OCI-LY1 (cell line): ENCODE measurements at regions not wholly inside any gene's neighbourhood (a gene's known extent, or its start where the extent isn't known, plus 50 kb on each side); places are given as distances from the start of the nearest gene placed in this dataset.

Source experiments
- H2AFZ ChIP-seq: fragments of 200-600 bp; sonication (generic), shearing (Covaris generic); 2 replicates; pipeline ENCODE4 v1.6.0; 2014; ENCODE audit warnings: antibody characterized with exemption, mild to moderate bottlenecking, low read length
- H3F3A ChIP-seq: fragments of 200-600 bp; sonication (generic), shearing (Covaris generic); 2 replicates; pipeline ENCODE4 v1.6.0; 2014; ENCODE audit warnings: mild to moderate bottlenecking, antibody characterized with exemption, low read length, moderate library complexity; ENCODE audit not compliant: insufficient read depth
- H3K27ac ChIP-seq: fragments of 200-600 bp; sonication (generic); 2 replicates; pipeline ENCODE4 v1.5.1; 2014; ENCODE audit warnings: low read length, mixed run types, mild to moderate bottlenecking, low read depth; ENCODE audit not compliant: poor library complexity, severe bottlenecking
- H3K27me3 ChIP-seq: fragments of 200-600 bp; sonication (generic); 2 replicates; pipeline ENCODE4 v1.6.0; 2014; ENCODE audit warnings: antibody characterized with exemption, mild to moderate bottlenecking, low read length, moderate library complexity; ENCODE audit not compliant: insufficient read depth
- H3K36me3 ChIP-seq: fragments of 200-600 bp; sonication (generic); 2 replicates; pipeline ENCODE4 v1.6.1; 2014; ENCODE audit warnings: mild to moderate bottlenecking, antibody characterized with exemption, low read length, moderate library complexity, mixed read lengths; ENCODE audit not compliant: insufficient read depth
- H3K4me1 ChIP-seq: fragments of 200-600 bp; sonication (generic); 2 replicates; pipeline ENCODE4 v1.5.1; 2014; ENCODE audit warnings: mild to moderate bottlenecking, low read length, moderate library complexity; ENCODE audit not compliant: insufficient read depth, severe bottlenecking
- H3K4me2 ChIP-seq: fragments of 200-600 bp; sonication (generic), shearing (Covaris generic); 2 replicates; pipeline ENCODE4 v1.6.1; 2014; ENCODE audit warnings: low read length
- H3K4me3 ChIP-seq: fragments of 200-600 bp; sonication (generic); 2 replicates; pipeline ENCODE4 v1.5.1; 2014; ENCODE audit warnings: low read length, low read depth, mild to moderate bottlenecking, mixed read lengths; ENCODE audit not compliant: poor library complexity, severe bottlenecking
- H3K79me2 ChIP-seq: fragments of 200-600 bp; shearing (Covaris generic); 2 replicates; pipeline ENCODE4 v1.6.1; 2016; ENCODE audit warnings: mixed run types, low read length, mixed read lengths; ENCODE audit not compliant: insufficient read depth
- H3K9ac ChIP-seq: fragments of 200-600 bp; sonication (generic), shearing (Covaris generic); 2 replicates; pipeline ENCODE4 v1.6.1; 2014; ENCODE audit warnings: mild to moderate bottlenecking, low read length, mixed read lengths
- H3K9me2 ChIP-seq: fragments of 200-600 bp; sonication (generic), shearing (Covaris generic); 2 replicates; pipeline ENCODE4 v1.6.1; 2014; ENCODE audit warnings: low read depth, mild to moderate bottlenecking, low read length, mixed read lengths
- H3K9me3 ChIP-seq: fragments of 200-600 bp; shearing (Covaris generic); 2 replicates; pipeline ENCODE4 v1.6.1; 2014; ENCODE audit warnings: low read length, mixed read lengths
- H4K20me1 ChIP-seq: fragments of 200-600 bp; sonication (generic), shearing (Covaris generic); 2 replicates; pipeline ENCODE4 v1.6.0; 2016; ENCODE audit warnings: mild to moderate bottlenecking, low read length; ENCODE audit not compliant: insufficient read depth
- EZH2 ChIP-seq: fragments of 200-600 bp; sonication (generic), shearing (Covaris generic); IDR thresholded peaks from 2 replicates; pipeline ENCODE4 v1.8.0; 2017; ENCODE audit warnings: borderline replicate concordance, mixed run types, mild to moderate bottlenecking, antibody characterized with exemption, low read length, moderate library complexity, mixed read lengths
- TF ChIP-seq, protein P1 (sequence below): fragments of 200-600 bp; sonication (generic), shearing (Covaris generic); IDR thresholded peaks from 2 replicates; pipeline ENCODE4 v1.5.1; 2017; ENCODE audit warnings: mild to moderate bottlenecking, antibody characterized with exemption, low read length, moderate library complexity, mixed read lengths

DNA sequence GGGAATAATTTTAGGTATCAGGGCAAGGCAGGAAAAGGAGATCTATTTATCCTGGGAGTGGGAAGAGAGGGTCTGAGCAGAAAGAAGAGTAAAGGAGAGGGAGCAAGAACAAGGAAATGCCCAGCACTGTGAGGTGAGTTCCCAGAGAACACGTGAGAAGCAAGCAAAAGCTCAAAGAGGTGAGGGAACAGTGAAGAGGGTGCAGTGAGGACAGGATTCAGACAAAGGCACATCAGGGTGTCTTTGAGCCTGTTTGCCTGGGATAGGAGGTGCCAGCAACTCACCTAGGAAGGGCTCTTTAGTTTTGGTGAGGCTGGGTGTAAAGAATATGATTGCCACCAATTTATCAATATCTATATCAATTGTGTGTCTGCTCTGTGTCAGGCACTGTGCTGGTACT, 88.9 kb upstream of the NRXN3 start:
- no peak for TF ChIP-seq EZH2
- TF ChIP-seq, protein P1, sequence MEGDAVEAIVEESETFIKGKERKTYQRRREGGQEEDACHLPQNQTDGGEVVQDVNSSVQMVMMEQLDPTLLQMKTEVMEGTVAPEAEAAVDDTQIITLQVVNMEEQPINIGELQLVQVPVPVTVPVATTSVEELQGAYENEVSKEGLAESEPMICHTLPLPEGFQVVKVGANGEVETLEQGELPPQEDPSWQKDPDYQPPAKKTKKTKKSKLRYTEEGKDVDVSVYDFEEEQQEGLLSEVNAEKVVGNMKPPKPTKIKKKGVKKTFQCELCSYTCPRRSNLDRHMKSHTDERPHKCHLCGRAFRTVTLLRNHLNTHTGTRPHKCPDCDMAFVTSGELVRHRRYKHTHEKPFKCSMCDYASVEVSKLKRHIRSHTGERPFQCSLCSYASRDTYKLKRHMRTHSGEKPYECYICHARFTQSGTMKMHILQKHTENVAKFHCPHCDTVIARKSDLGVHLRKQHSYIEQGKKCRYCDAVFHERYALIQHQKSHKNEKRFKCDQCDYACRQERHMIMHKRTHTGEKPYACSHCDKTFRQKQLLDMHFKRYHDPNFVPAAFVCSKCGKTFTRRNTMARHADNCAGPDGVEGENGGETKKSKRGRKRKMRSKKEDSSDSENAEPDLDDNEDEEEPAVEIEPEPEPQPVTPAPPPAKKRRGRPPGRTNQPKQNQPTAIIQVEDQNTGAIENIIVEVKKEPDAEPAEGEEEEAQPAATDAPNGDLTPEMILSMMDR = no peak
- H2AFZ ChIP-seq = no peak overlapping the region

DNA sequence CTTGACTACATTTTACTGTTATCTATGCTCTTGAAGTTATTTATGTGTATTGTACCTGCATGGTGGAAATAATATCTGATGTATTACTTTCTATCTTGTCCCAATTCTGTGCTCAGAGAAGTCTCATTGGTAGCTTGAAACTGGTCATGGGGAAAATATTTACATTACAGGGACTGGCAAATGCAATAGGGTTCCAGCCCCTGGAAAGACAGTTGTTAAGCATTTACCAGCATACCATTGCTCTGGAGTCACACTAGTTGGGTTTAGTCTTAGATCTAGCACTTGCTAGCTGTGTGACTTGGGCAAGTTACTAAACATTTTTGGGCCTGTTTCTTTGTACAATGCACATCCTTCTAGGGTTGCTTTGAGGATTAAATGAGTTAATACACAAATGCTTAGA, 86.3 kb upstream of the NRXN3 start:
- Histone ChIP-seq H3K4me2 (no peak overlapping the region), H3K9me3 (no peaks in the 10 kb centered on the region), H3K4me1 (no peaks in the 10 kb centered on the region), H3K27me3 (no peaks in the 10 kb centered on the region), H3K9me2 (no peaks in the 10 kb centered on the region), H2AFZ (no peak overlapping the region), H3K9ac (no peak overlapping the region), H3K36me3 (no peaks in the 10 kb centered on the region), H3F3A (no peaks in the 10 kb centered on the region), H3K79me2 (no peaks in the 10 kb centered on the region), H3K4me3 (no peak overlapping the region), H3K27ac (no peak overlapping the region), H4K20me1 (no peaks in the 10 kb centered on the region)
- TF ChIP-seq EZH2 = no peak
- TF ChIP-seq, protein P1 = no peak

More for the DNA sequence above, 88.9 kb upstream of the NRXN3 start:
- H4K20me1 ChIP-seq = no peaks in the 10 kb centered on the region
- H3K27ac ChIP-seq = no peak overlapping the region
- H3K4me2 ChIP-seq = no peak overlapping the region
- no peaks in the 10 kb centered on the region for H3K36me3 ChIP-seq
- H3K9me2 ChIP-seq = no peaks in the 10 kb centered on the region
- H3K9ac ChIP-seq = no peak overlapping the region
- H3K9me3 ChIP-seq = no peaks in the 10 kb centered on the region
- no peaks in the 10 kb centered on the region for H3K79me2 ChIP-seq
- no peak overlapping the region for H3K4me3 ChIP-seq
- no peaks in the 10 kb centered on the region for H3K4me1 ChIP-seq
- no peaks in the 10 kb centered on the region for H3K27me3 ChIP-seq
- no peaks in the 10 kb centered on the region for H3F3A ChIP-seq

DNA sequence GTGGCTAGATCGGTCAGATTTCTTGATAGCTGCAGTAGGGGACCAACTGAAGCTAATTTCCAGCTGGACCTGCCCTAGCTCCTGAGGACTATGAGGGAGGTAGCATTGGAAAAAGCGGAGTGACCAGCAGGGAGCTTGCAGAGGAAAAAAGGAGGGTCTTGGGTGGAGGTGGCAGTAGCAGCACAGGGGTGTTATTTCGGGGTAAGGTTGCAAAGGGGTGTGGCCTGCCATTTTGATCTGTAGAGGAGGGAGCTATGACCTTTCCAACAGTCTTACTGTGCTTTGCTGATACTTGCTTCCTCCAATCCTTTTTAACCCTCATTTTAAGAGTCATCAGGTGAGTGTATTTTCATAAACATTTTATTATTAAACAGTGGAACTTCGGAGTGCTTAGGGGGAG, 83.8 kb upstream of the NRXN3 start:
- H3K4me1 ChIP-seq = no peaks in the 10 kb centered on the region
- H3K27ac ChIP-seq = no peak overlapping the region
- H3K9me3 ChIP-seq = no peaks in the 10 kb centered on the region
- H3K79me2 ChIP-seq = no peaks in the 10 kb centered on the region
- TF ChIP-seq, protein P1 = no peak
- no peak for TF ChIP-seq EZH2
- H3K9ac ChIP-seq = no peak overlapping the region
- H3K36me3 ChIP-seq = no peaks in the 10 kb centered on the region
- H3K4me2 ChIP-seq = no peak overlapping the region
- no peaks in the 10 kb centered on the region for H3K9me2 ChIP-seq
- no peaks in the 10 kb centered on the region for H3F3A ChIP-seq
- no peak overlapping the region for H3K4me3 ChIP-seq
- H2AFZ ChIP-seq = no peak overlapping the region
- no peaks in the 10 kb centered on the region for H4K20me1 ChIP-seq
- H3K27me3 ChIP-seq = no peaks in the 10 kb centered on the region
